Activated CD4-positive, CD25-positive, alpha-beta regulatory T cell treated with anti-CD3 and anti-CD28 coated beads, Interleukin-2, amount 50 U/mL, for 24 hours (primary cell): ENCODE measurements at regions not wholly inside any gene's neighbourhood (a gene's known extent, or its start where the extent isn't known, plus 50 kb on each side); places are given as distances from the start of the nearest gene placed in this dataset.
A peak's percentile ranks its signal among the peaks of the same experiment; 100 is the strongest.

Experiments
- ATAC-seq, 2 donors: fragments of 150-1000 bp; cut with Tn5 transposase; one replicate each; pipeline ENCODE4 v1.10.0; 2021; ENCODE audit warnings: mild to moderate bottlenecking in 1 of 2, moderate library complexity in 1 of 2

- ATAC-seq: no peak
Observed at GRCh38 chr3:28109829-28110228, 131.6 kb upstream of the CMC1 start.

GRCh38 chr3:28110869-28111268, 130.6 kb upstream of the CMC1 start:
- no peak for ATAC-seq

GRCh38 chr3:28114893-28115292, 126.5 kb upstream of the CMC1 start:
- ATAC-seq: no peak

DNA sequence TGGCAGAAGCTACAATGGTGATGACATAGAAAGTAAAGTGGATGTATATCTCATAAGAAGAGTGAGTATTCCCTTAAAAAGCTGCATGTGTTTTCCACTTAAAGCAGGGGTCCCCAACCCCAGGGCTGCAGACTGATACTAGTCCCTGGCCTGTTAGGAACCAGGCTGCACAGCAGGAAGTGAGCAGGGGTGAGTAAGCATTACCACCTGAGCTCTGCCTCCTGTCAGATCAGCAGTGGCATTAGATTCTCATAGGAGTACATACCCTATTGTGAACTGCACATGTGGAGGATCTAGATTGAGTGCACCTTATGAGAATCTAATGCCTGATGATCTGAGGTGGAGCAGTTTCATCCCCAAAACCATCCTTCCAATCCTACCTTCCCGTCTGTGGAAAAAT, 126.1 kb upstream of the CMC1 start:
- no peak for ATAC-seq

DNA sequence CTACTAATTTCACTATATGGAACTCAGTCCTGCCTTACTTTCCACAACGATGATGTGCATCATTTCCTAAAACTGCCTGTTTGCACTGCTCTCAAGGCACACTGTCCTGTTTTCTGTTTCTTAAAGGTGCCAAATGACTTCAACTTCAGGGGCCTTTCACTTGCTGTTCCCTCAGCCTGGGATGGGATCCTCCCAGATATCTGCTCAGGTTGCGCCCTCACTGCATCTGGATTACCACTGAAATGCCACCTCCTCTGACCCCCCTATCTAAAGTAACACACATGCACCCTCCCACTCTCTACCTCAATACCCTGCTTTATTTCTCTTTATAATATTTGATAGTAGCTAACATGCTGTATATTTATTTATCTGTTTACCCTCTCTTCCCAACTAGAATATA, 123.8 kb upstream of the CMC1 start:
- no peak for ATAC-seq

- no peak for ATAC-seq
Observed at GRCh38 chr3:28118087-28118486, 123.3 kb upstream of the CMC1 start.

DNA sequence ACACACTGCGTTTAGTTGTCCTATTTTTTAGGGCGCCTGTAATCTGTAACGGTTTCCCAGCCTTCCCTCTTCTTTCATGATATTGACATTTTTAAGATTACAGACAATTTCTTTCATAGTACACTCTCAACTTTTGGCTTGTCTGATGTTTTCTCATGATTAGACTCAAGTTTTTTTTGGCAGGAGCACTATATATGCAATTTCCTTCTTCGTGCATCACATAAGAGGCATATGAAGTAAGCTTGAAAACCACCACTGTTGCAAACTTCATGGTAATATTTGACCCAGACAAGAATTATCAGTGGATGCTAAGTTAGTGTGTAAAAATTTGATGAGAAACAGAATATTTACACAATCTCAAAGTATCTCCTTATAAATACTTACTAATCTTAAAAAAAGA, 119.2 kb upstream of the CMC1 start:
- ATAC-seq: no peak

DNA sequence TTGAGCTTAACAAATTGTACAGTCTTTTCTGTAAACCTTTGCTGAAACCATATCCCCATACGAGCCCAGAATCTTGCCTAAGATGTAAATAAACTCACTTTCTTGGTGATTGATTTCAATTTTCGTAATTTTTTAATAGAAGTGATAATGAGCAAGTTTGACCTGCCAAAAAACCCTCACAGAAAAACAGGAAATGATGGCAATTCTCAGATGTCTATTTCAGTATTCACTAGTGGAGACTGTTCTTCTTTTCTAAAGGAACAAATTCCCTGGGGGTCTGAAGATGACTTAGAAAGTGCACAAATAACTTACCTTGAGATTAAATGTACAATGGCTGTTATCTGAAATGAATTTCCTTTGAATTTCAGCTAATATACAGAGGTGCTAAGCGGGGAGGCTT, 116.5 kb upstream of the CMC1 start:
- no peak for ATAC-seq

DNA sequence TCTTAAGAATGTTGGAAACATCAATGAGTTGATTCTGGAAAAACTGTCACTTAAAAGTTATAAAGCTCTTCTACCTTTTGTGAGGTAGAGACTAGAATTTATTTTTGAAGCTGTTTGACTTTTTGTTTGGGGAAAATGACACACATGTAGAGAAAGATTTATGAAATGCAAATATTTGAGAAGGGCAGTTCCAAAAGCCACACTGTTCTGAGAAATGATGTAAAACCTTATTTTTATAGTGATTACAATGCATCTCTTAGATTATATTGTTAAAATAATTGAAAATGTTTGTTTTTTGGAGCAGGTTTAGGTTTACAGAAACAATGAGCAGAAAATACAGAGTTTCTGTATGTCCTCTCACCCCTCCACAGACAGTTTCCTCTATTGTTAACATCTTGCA, 116.1 kb upstream of the CMC1 start:
- no peak for ATAC-seq

- ATAC-seq: no peak
Observed at GRCh38 chr3:28130836-28131235, 110.6 kb upstream of the CMC1 start.

GRCh38 chr3:28132941-28133340, 108.5 kb upstream of the CMC1 start:
- no peak for ATAC-seq

DNA sequence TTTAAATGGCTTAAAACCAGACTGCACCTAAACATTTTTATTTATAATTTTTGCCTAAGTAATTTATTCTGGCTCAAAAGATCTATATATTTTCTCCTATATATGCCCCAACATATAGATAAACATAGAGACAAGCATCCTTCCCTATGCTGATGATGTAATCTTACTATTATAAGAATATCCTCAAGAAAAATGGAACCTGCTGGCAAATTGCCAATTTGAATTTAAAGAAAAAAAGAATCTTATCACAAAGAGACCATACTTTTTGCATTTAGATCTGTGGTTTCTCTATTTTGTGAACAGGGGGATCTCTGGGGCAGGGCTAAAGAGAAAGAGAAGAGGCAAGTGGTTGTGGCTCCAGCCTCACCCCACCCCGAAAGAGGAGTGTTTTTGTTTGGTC, 107.2 kb upstream of the CMC1 start:
- no peak for ATAC-seq

DNA sequence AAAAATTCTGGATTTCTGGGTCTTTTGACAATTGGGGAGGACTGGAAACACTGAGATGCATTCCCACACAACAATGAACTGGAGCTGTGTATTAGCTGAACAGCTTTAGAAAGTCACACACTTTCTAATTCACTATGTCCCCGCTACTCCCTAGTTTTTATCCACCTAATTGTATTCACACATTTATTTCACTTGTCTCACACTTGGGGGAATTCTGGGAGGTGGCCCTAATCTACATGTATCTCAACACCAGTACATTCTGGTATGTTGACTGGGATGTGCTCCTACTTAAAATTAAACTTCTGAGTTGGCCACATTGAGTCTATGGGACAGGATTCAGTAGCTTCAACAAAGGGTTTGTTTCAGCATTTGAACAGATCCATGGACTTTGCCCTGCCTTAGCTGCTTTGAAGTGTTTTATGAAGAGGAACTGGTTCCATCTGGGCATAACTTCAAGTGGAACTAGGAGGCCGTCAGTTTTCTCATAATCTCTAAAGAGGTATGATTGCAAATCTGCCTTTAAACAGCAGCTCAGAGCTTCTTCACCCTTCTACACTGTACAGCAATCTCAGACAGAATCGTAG, 106.5 kb upstream of the CMC1 start:
- ATAC-seq: no peak

- no peak for ATAC-seq
Observed at GRCh38 chr3:28136607-28137216, 104.7 kb upstream of the CMC1 start.

- no peak for ATAC-seq
Observed at GRCh38 chr3:28138043-28138610, 103.3 kb upstream of the CMC1 start.

- ATAC-seq: no peak
Observed at GRCh38 chr3:28139288-28139687, 102.1 kb upstream of the CMC1 start.

DNA sequence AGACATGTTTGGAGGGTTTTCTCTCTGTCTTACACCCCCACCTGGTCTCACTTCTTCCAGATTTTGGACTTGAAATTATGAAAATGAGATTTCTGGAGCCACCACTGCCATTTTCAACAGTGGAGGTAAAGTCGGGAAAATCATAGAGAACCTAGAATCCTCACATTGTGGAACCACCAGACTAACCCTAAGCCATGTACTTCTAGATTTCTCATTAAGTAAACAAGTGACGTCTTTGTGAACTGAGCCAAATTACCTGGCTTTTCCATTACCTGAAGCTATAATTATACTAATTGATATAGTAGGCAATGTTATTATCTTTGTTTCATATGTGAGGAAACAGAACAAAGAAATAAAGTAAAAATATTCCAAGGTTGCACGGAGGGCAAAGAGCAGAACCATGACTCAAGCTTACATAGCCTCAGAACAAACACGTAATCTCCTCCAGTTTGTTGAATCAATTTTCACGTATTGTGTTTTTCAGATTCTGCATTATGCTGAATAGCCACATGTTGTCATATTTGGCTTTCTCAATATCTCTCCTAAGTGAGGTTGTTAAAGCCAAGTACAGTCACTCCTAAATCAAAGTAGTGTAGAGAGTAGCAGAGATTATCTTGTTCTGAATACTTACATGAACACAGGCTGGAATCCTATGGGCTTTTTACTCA, 101.3 kb upstream of the CMC1 start:
- no peak for ATAC-seq

GRCh38 chr3:28140664-28141063, 100.8 kb upstream of the CMC1 start:
- ATAC-seq: no peak

DNA sequence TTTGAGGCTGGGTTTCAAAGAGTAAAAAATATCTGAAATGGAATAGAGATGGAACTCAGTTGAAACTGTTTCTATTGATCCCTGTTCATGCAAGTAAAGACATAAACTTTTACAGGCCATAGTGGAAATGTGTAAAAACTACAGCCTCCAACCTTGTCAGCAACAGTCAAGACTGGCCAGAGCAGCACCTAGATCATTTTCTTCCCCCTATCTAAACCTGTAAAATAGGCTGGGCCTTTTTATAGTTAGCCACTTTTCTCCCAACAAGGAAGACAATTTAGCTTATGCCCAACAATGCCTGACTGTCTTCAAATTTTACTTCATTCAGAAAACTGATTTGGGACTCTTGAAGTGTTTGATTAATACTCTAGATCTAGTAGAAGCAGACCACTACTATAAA, 91.5 kb upstream of the CMC1 start:
- no peak for ATAC-seq

GRCh38 chr3:28150465-28151206, 90.8 kb upstream of the CMC1 start:
- no peak for ATAC-seq

GRCh38 chr3:28151207-28151550, 90.2 kb upstream of the CMC1 start:
- no peak for ATAC-seq

- ATAC-seq: peak in 1 of 2 donors; percentile 66
Observed at GRCh38 chr3:28151608-28152228, 89.7 kb upstream of the CMC1 start.

GRCh38 chr3:28155631-28156030, 85.8 kb upstream of the CMC1 start:
- ATAC-seq: no peak
